SIG-M5 (cell line): ENCODE measurements at regions not wholly inside any gene's neighbourhood (a gene's known extent, or its start where the extent isn't known, plus 50 kb on each side); places are given as distances from the start of the nearest gene placed in this dataset.

Experiments used
- DNase-seq: peaks from one replicate; lab custom pipeline; 2025; lab: John Stamatoyannopoulos, UW

DNA sequence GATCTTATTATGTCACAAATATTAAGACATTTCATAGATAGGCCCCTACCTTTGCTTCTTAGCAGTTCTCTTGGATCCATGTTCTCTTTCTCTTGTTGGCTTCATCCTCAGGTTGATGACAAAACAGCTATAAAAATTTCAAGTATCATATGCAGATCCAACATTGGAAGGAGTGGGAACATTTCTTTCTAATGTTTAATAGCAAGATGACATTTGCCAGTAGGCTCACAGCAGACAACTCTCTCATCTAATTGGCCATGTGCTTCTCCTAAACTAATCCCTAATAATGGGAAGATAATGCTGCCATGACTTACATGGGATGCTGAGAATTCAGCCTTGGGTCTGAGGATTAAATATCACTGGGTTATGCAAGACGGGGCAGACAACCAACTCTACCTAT is 485.5 kb upstream of the SEMA6A start:
- no peak for DNase-seq

DNA sequence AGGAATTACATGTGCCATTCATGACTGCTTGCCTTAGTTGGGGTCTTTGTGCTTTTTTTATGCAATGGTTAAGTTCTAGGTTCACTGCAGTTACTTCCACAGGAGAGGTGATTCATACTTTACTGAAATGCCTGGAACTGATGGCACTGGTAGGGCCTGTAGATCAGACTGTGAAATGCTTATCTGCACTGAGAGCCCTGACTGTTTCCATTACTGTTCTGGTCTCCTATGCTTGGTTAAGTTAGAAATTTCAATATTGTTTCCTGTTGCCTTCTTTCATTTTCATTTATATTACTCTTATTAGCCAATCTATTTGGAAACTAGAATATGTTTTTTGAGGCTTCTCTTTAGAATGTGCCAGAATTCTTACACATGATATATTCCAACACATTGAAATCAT is 484.1 kb upstream of the SEMA6A start:
- DNase-seq: no peak

DNA sequence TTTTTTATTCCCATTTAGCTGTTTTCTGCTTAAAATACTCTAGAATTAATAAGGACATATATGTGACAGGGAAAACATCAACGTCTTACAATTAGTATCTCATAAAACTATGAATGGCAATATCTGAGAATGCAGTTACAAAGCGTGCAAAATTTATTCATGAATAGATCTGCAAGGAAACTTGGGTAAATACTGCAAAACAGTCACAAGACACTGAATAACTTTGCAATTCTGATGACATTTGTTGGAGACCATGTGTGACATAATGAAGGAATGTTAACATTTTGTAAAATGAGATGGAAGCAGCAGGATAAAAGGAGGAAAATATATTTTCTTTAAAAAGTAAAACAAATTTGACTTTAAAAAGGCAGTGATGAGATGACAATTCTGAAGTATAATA is 480.9 kb upstream of the SEMA6A start:
- DNase-seq: no peak

DNA sequence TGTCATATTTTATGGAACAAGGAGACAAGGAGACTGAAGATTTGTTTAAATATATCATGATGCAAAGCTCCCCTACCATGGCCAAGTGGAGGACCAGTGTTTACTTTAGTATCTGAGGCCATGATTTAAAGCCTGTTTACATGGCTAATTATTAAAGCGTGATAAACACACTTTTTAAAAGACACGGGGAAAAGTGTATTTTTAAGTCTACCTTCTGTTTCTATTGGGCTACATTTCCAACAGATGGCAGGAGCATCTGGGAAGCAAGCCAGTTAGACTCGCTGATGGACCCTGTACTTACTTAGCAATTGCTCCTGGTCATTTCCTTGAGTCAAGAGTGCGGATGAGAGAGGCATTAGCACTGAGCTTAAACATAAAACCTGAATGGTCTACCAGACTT is 480.3 kb upstream of the SEMA6A start:
- no peak for DNase-seq

DNA sequence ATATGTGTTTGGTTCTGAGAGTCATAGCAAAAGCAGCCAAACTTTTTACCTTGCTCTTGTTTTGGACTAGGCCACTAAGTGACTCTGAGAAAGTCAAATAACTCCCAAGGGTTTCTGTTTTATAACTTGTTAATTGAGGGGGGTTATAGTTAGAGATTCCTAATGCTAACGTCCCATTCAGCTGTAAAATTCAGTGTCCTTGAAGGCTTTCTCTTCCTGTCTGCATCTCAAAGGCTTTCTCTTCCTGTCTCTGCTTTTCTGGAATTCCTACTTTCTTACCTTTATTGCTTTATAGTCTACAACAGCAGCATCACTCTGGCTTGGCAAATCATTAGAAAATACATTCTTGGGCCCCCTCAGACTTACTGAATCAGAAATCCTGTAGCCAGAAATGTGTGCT is 479.5 kb upstream of the SEMA6A start:
- DNase-seq: no peak

DNA sequence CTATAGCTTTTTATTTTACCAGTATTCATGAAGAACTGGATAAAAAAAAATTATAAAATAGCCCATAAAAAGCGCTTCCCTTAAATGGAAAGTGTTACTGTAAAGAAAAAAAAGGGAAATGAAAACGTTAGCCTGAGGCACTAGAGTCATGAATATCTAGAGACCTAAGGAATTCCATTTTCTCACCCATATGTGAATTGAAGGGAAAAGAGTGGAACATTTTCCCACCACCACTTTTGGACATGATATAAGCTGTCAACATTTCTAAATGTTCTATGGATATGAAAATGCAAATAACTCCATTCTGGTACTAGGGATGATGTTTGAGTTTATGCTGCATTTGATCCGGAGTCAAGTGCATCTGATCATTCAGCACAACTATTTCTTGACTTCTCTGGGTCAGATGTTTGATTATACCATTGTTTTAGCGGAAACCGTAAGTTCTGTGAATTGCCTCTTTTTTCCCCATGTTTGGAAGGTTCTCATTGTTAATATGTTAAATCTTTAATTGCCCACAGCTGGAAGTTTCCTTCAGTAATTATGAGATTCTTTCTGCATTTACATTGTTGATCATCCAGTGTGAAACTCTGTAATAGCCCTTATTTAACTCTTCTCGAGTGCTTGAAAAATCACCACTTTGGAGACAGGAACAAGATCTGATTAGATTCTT is 467.4 kb upstream of the SEMA6A start:
- no peak for DNase-seq

DNA sequence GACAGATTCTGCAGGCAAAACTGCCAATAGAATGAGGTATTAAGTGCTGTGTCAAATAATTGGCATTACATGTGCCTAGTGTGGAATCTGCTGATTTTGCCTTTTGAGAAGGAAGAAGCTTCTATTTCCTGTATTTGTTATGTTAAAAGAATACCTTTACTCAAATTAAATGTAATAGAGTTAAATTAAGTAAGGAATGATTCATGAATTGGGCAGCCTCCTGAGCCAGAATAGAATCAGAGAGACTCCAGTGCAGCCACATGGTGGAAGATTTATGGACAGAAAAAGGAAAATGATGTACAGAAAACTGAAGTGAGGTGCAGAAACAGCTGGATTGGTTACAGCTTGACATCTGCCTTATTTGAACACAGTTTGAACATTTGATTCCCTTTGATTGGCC is 464.4 kb upstream of the SEMA6A start:
- no peak for DNase-seq

DNA sequence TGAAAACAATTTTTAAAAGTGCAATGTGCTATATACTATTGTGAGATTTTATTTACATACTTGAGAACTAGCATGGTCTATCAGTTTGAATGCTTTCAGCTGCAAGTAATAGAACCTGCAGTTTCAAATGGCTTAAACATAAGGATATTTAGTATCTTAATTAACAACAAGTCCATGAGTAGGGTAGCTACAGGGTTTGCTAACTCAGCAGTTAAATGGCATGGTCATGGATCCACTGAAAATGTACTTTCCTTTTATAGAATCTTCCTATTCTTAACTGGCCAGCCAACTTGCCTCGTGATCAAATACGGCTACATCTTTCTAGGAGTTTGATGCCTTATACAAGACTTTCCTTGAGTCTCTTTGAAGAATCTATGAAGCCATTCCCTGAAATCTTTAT is 452.8 kb upstream of the SEMA6A start:
- DNase-seq: no peak

DNA sequence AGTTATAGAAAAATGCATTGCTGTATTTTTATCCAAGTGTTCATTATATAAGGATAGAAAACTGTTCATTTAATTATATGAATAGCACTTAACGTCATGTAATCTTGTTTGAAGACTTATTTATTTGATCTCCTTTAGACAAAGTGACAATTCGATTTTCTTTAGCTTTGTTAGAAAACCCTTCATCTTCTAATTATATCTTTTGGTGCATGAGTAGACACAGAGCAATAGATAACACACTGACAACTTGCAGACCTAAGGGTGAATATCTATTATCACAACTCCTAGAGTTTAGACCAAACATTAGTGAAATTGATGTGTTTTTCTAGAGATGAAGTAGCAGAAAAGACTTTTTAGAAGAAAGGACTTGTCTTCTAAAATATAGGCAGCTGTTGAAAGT is 446.4 kb upstream of the SEMA6A start:
- DNase-seq: no peak

DNA sequence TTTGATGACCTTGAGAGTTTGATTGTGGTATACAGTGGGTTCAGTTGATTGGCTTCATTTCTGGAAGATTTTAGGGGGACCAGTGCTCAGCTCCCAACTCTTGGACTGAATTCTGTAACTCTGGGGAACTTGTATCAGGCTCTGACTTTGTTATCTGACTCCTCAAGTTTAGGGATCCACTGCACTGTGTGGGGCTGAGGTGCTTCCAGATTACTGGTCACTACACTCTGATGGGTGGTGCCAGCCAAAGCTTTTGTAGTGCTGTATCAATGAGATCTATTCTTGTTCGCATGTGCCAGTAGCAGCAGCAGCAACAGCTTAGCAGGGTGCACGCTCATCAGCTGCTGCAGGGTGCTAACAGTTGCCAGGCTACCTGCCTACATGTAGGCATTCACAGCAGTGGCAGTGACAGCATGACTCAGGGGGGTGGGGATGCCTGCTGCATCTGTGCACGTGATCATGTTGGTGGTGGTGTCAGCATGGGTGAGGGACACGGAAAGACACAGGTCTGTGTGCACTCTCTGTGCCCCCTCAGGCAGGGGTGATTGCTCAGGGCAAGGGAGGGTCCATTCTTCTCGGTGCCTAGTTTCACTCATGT is 438.8 kb upstream of the SEMA6A start:
- no peak for DNase-seq

DNA sequence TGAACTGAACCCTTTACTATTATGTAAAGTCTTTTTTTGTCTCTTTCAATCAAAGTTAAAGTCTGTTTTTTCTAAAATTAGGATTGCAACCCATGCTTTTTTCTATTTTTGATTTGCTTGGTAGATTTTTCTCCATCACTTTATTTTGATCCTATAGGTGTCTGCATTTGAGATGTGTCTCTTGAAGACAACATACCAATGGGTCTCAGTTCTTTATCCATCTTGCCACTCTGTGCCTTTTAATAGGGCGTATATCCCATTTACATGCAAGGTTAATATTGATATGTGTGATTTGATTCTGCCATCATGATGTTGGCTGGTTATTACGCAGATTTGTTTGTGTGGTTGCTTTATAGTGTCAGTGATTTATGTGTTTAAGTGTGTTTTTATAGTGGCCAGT is 436.0 kb upstream of the SEMA6A start:
- DNase-seq: no peak

DNA sequence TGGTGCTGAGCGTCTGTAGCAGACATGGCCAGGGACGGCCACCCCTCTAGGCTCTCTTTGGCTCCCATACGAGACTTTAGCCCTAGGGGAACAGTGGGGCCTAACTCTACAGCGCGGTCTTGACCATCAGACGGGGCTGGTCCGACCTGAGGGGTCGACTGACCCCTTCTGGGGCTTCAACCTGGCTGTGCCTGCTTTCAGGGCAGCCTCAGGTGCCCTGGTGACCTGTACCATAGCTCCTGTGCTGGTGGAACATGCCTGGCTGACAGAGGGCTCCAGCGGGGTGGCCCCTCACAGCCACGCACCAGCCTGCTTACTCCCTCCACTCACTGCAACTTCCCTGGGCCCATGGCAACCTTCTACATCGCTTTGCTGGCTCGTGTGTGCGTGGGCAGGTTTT is 423.4 kb upstream of the SEMA6A start:
- no peak for DNase-seq

DNA sequence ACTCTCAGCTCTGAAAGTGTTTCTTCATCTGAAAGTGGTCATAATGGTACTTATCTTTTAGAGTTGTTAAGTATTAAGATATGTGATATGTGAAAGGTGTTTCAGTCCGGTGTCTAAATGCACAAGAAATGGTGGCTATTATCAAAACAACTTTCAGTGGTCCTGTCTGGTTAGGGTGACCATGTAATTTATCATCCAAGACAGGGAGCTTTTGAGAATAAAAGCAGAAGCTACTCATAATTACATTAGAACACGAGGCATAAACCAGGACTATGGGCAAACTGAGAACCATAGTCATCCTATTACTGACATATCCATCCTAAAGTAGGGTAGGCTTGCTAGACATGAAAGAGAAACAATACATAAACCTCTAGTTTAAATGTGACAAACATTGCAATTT is 418.1 kb upstream of the SEMA6A start:
- DNase-seq: no peak

DNA sequence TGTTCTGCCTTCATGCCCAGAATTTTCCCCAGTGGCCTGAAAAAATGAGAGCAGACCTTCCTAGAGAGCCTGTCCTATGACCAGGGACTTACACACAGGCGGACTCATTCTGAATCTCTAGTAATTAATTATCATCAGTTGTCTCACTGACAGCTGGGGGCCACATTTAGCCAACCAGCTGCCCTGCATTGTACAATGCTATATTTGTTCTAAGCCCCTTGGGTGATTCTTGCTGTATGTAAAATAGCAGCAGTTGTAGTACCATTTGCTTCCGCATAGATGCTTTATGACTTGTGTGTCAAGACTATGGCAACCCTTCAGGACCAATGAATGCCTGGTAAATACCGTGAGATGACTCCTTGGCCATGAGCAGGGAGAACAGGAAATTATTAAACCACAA is 415.4 kb upstream of the SEMA6A start:
- no peak for DNase-seq

DNA sequence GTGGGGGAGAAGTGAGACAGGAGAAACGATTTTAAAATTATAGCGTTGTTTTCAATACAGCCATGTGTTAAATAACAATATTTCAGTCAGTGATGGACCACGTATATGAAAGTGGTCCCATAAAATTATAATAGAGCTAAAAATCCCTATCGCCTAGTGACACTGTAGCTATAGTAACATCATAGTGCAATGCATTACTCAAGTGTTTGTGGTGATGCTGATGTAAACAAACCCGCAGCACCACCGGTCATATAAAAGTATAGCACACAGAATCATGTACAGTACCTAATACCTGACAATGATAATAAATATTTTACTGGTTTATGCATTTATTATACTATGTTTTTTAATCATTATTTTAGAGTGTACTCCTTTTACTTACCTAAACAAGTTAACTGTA is 407.4 kb upstream of the SEMA6A start:
- no peak for DNase-seq

DNA sequence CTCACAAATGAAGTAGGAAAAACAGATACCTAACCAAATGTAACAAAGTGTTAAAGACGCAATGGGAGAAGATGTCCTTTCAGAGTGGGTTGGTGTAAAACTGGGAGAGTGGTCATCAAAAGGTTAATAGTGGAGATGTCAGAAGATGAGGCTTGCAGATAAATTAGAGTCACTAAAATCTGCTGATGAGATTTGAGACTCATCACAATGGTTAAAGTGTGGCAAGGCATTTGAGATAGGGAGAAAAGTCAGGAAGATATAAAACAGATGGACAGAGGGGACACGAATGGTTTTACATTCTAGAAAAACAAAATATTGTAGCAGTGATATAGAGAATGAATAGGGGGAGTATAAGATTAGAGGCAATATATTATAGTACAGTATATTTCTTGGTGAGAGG is 406.0 kb upstream of the SEMA6A start:
- DNase-seq: no peak

DNA sequence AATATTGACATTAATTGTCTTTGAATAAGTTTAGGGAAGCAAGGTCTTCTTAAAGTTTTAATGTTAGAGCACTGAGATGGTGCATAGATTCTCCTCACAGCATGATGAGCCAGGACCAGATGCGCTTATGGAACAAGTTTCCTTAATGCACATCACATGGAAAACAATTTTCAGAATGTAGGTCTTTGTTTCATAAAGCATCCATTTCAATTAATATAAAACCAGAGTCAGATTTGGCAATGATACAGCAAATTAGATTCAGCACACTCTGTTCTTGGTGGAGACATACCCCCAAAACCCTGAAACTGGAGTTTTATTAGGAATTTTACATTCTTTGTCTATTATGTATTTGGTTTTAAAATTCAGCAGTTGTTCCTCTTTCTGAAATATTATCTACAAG is 402.1 kb upstream of the SEMA6A start:
- no peak for DNase-seq

DNA sequence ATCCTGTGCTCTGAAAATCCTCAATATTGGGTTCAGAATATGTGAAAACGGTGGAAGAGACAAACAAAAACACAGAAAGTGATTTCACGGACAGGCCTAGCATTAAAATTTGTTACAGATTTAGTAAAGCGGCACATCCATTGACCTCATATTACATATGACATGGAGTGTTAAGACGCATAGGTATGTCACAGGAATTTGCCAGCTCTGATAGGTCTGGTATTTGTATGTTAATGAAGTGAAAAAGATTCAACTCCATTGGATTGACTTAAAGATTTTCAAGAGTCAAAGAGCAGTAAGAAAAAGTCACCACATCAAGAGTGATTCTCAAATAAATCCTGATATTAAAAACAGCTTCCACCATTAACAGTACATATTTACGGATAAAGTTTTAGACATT is 396.5 kb upstream of the SEMA6A start:
- no peak for DNase-seq

DNA sequence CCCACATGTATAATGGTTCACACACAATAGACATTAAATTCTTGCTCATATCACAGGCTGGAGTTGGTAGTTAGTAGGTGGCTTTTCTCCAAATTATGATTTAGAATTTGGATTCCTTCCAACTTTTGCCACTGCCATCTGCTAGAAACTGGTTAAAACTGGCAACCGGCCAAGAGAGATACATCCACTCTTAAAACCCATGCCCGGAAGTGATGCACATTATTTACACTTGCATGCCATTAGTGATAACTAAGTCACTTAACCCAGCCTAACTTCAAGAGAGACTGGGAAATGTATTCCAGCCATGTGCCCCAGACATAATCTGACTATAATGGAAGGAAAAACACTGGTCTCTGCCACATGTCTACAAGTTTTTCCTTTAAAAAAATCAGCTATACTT is 395.7 kb upstream of the SEMA6A start:
- DNase-seq: no peak

DNA sequence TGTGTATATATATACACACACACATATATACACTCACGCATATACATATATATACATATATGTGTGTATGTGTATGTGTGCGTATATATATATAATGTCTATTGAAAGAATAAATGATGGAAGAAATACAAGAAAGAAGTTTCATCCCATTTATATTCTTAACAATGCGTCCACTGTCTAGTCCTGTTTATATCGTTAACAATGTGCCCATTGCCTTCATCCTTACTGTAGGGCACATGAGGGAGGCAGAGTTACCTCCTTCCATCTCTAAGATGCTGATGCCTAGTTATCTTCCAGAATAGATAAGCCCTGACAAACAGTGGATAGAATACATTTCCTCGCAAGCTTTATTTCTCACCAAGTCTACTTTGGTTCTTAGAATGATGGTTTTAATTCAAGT is 389.8 kb upstream of the SEMA6A start:
- no peak for DNase-seq

DNA sequence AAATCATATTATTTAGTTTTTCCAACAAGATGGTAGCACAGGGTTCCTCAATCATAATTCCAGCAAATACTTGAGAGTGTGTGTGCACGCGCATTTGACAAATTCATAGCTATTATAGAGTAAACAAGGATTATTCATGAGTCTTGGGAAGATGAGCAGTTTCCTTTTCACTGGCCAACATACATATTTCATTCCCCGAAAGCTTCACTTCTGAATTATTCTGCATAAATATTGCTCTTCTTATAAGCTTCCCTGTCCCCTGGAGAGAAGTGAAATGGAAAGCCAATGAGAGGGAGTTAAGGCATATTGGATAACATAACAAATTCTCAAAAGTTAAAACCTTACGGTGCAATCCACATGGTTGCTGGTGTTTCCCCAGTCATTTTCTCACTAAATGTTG is 386.4 kb upstream of the SEMA6A start:
- no peak for DNase-seq

DNA sequence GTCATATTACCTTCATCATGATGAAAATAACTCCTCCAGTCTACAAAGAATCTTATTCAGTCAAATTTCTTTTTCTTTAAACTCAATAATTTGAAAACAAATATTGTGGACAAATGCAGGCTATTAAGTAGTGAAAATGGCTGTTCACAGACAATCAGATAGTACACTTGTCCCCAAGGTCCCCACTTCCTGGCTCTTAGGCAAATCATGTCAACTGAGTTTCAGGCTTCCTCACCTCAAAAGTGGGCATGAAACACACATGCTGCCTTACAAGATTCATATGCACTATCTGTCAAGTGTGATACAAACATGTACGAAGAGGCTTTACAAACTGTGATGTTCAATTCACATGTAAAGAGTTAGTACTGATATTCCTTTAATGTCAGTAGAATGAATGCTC is 385.2 kb upstream of the SEMA6A start:
- DNase-seq: no peak

DNA sequence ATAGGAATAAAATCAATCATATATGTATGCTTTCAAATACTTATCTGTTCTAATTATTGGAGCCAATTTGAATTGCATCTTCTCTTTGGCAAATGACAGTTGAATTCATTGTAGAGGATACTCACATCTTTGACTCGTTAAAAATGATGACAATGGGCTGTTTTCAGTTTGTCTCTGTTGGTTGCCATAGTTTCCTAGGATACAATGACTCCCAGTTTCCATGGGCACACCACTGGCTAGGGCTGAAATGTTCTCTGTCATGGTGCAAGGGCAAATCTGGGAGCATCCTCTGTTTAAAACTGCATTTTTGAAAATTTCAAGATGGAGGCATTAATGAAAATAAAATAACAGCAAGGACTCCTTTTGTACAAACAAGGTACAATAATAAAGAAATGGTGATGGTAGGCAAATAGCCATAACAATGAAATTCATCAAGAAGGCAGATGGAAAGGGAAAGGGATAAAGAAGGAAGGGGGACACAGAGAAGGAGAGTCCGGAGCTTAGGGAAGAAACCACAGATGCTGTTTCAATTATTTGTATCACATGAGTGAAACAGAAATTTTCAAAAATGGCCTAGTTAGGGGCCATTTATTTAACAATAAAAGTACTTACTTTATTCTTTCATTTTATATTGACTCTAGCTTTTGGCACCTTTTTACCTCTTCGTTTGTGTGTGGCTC is 378.8 kb upstream of the SEMA6A start:
- no peak for DNase-seq

DNA sequence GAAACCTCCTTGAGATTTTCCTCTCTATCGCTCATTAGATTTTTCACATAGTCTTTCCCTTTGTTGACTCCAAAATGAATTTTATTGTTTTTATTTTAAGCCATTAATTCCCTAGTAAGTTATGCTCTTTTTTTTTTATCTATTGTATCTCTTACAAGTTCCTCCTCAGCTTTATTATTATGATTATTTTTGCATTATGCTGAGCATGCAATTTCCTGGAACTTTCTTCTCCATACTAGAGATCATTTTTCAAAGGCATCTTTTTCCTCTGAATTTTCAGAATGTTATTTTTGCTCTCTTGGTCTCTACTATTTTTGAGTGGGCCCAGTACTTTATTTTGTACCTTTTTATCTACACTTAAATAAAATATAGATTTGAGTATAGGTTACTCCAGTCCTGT is 376.6 kb upstream of the SEMA6A start:
- no peak for DNase-seq
